OCI-LY7 (cell line): ENCODE measurements at regions not wholly inside any gene's neighbourhood (a gene's known extent, or its start where the extent isn't known, plus 50 kb on each side); places are given as distances from the start of the nearest gene placed in this dataset.

Experiments used
- BruUV-seq: library from RNA; stranded (reverse); fragments of 400-500 nt; replicated peaks from 2 replicates; lab custom pipeline; 2021; lab: Mats Ljungman, UMichigan
- CTCF ChIA-PET: fragments of 300-600 bp; sonication (Branson Sonifier 250); formaldehyde crosslinking; loops from one replicate; lab custom pipeline; 2022; ENCODE audit warnings: antibody characterized with exemption; ENCODE audit not compliant: unreplicated experiment; lab: Charles Lee
- POLR2A ChIA-PET: fragments of 300-600 bp; sonication (Branson Sonifier 250); formaldehyde crosslinking; loops from one replicate; lab custom pipeline; 2022; ENCODE audit warnings: antibody characterized with exemption; lab: Charles Lee
- DNase-seq: peaks from one replicate; pipeline ENCODE4 v3.0.0-alpha.2; 2015; ENCODE audit warnings: low spot score
- H2AFZ ChIP-seq: fragments of 200-600 bp; sonication (generic), shearing (Covaris generic); 2 replicates; pipeline ENCODE4 v1.6.1; 2014; ENCODE audit warnings: mild to moderate bottlenecking, antibody characterized with exemption, low read length, moderate library complexity
- H3K27ac ChIP-seq: fragments of 200-600 bp; sonication (generic); 2 replicates; pipeline ENCODE4 v1.5.1; 2014; ENCODE audit warnings: mixed run types, low read depth, mild to moderate bottlenecking, moderate library complexity, low read length, inconsistent platforms; ENCODE audit not compliant: poor library complexity, severe bottlenecking
- H3K36me3 ChIP-seq: fragments of 200-600 bp; sonication (generic); 2 replicates; pipeline ENCODE4 v1.6.1; 2014; ENCODE audit warnings: mild to moderate bottlenecking, antibody characterized with exemption, low read length, moderate library complexity, mixed read lengths; ENCODE audit not compliant: insufficient read depth
- H3K4me1 ChIP-seq: fragments of 200-600 bp; sonication (generic); 2 replicates; pipeline ENCODE4 v1.5.1; 2014; ENCODE audit warnings: mild to moderate bottlenecking, low read length; ENCODE audit not compliant: insufficient read depth, poor library complexity, severe bottlenecking
- H3K4me2 ChIP-seq: fragments of 200-600 bp; sonication (generic); 2 replicates; pipeline ENCODE4 v1.6.1; 2014; ENCODE audit warnings: mild to moderate bottlenecking, low read length
- H3K4me3 ChIP-seq: fragments of 200-600 bp; sonication (generic); 2 replicates; pipeline ENCODE4 v1.5.1; 2014; ENCODE audit warnings: mild to moderate bottlenecking, low read depth, low read length; ENCODE audit not compliant: poor library complexity, severe bottlenecking
- H3K79me2 ChIP-seq: fragments of 200-600 bp; sonication (generic); 2 replicates; pipeline ENCODE4 v1.6.1; 2016; ENCODE audit warnings: low read depth, mild to moderate bottlenecking, low read length, moderate library complexity, mixed read lengths; ENCODE audit not compliant: insufficient read depth
- H3K9me2 ChIP-seq: fragments of 200-600 bp; sonication (generic); 2 replicates; pipeline ENCODE4 v1.6.1; 2016; ENCODE audit warnings: mild to moderate bottlenecking, low read length, mixed read lengths; ENCODE audit not compliant: insufficient read depth
- H3K9me3 ChIP-seq: fragments of 200-600 bp; sonication (generic); 2 replicates; pipeline ENCODE4 v1.6.1; 2014; ENCODE audit warnings: mild to moderate bottlenecking, mixed run types, low read length, mixed read lengths
- H4K20me1 ChIP-seq: fragments of 200-600 bp; sonication (generic); 2 replicates; pipeline ENCODE4 v1.6.1; 2014; ENCODE audit warnings: mild to moderate bottlenecking, antibody characterized with exemption, low read length, moderate library complexity, mixed read lengths; ENCODE audit not compliant: insufficient read depth
- EZH2phosphoT487 ChIP-seq: fragments of 200-600 bp; sonication (generic); IDR thresholded peaks from 2 replicates; pipeline ENCODE4 v1.6.1; 2018; ENCODE audit warnings: low read depth, borderline replicate concordance, mild to moderate bottlenecking, mixed run types, antibody characterized with exemption, low read length, moderate library complexity, mixed read lengths
- intact Hi-C: fragments of 100-400 bp; cut with micrococcal nuclease; formaldehyde crosslinking; loops from one replicate; pipeline ENCODE4 v1.10.0; 2022; ENCODE audit not compliant: unreplicated experiment
- TF ChIP-seq, protein P1 (sequence below): fragments of 200-600 bp; sonication (generic); conservative IDR thresholded peaks from 2 replicates; pipeline ENCODE4 v1.5.1; 2014; ENCODE audit warnings: mild to moderate bottlenecking, antibody characterized with exemption, low read length, moderate library complexity, mixed read lengths

DNA sequence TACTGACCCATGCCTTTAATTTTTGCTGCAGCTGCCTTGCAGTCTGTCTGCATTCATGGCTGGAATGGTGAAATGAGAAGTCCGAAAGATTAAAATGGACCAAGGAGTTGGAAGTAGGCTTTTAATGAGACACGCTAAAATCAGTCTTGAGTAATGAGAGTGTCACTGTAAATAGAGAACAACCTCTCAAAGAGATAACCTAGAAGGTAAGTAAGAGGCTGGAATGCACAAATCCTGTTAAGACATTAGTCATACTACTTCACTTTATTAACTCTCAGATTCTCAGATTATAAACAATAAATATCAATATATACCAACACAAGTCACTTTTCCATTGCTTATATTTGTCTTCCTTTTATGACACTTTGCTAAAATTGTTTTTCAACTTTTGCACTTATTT, 880.6 kb upstream of the C9orf72 start:
- intact Hi-C loops = no loop called here
- no peaks in the 10 kb centered on the region for H3K4me1 ChIP-seq

DNA sequence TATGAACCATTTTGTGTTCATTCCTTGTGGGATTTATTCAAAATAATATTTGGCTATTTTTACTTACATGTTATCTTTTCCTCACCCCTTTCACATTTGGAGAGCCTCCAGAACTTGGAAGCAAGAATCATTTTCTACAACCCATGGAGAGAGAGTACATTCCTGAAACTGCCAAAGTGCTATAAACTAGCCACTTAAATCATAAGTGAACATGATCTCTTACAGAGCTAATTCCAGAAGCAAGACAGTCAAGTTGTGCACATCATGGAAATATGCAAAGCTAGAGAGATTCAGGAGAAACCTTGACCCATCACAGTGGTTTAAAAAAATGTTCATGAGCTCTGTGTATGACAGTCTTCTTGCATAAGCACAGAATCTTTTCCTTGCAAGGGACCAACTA, 883.6 kb upstream of the C9orf72 start:
- intact Hi-C loops = no loop called here
- no peak for DNase-seq
- no peak overlapping the region for H3K27ac ChIP-seq
- no peaks in the 10 kb centered on the region for H4K20me1 ChIP-seq
- no peaks in the 10 kb centered on the region for H3K36me3 ChIP-seq
- H3K9me3 ChIP-seq = no peaks in the 10 kb centered on the region
- H3K79me2 ChIP-seq = no peaks in the 10 kb centered on the region
- no peak overlapping the region for H2AFZ ChIP-seq
- ChIA-PET POLR2A (no interaction called here), CTCF (no interaction called here)
- no peaks in the 10 kb centered on the region for H3K9me2 ChIP-seq
- no peak overlapping the region for H3K4me2 ChIP-seq
- no peak for TF ChIP-seq EZH2phosphoT487
- TF ChIP-seq, protein P1, sequence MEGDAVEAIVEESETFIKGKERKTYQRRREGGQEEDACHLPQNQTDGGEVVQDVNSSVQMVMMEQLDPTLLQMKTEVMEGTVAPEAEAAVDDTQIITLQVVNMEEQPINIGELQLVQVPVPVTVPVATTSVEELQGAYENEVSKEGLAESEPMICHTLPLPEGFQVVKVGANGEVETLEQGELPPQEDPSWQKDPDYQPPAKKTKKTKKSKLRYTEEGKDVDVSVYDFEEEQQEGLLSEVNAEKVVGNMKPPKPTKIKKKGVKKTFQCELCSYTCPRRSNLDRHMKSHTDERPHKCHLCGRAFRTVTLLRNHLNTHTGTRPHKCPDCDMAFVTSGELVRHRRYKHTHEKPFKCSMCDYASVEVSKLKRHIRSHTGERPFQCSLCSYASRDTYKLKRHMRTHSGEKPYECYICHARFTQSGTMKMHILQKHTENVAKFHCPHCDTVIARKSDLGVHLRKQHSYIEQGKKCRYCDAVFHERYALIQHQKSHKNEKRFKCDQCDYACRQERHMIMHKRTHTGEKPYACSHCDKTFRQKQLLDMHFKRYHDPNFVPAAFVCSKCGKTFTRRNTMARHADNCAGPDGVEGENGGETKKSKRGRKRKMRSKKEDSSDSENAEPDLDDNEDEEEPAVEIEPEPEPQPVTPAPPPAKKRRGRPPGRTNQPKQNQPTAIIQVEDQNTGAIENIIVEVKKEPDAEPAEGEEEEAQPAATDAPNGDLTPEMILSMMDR = no peak
- H3K4me1 ChIP-seq = no peaks in the 10 kb centered on the region
- no TSS peak for BruUV-seq
- H3K4me3 ChIP-seq = no peak overlapping the region

More for the DNA sequence above, 880.6 kb upstream of the C9orf72 start:
- H3K9me2 ChIP-seq = no peaks in the 10 kb centered on the region
- no peak for DNase-seq
- no peak overlapping the region for H3K4me2 ChIP-seq
- TF ChIP-seq EZH2phosphoT487 = no peak
- TF ChIP-seq, protein P1 = no peak
- no peaks in the 10 kb centered on the region for H3K36me3 ChIP-seq
- H3K9me3 ChIP-seq = no peaks in the 10 kb centered on the region
- CTCF ChIA-PET = no interaction called here
- no peaks in the 10 kb centered on the region for H4K20me1 ChIP-seq
- no peak overlapping the region for H3K27ac ChIP-seq
- no peak overlapping the region for H3K4me3 ChIP-seq
- no peak overlapping the region for H2AFZ ChIP-seq
- no peaks in the 10 kb centered on the region for H3K79me2 ChIP-seq
- BruUV-seq = no TSS peak
- POLR2A ChIA-PET = interaction anchor here (0.6 kb wide), 1 partner anchor 71 kb away, joined by 8 read pairs; no protein-coding TSS in a partner anchor

DNA sequence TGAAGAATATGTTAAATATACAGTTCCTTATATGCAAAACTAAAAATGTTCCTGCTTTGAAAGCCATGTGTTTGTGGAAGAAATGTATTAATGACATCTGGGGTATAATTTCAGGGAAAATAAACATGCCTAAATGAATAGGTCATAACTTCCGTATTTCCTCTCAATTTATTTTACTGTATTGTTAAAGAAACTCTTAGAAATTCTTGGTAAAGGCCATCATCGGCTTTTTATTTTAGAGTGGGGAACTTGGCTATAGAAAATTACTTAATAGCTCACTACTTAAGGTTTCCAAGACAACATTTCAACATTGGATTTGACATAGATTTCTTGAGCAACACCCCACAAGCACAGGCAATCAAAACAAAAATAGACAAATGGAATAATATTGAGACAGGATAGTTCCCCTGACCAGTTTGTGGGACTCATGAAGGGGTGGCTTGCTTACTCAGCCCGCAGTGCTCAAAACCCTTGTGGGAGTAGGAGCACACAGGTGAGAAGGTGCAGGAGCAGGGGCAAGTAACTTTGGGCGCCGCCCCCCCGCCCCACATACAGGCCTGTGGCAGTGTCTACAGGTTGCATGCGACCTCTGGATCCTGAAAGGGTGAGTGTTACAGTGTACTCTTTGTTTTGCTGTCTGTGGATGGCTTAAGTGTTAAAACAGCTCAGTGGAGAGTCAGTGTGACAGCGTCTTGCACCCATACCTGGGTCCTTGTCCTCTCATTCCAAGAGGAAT, 891.4 kb upstream of the C9orf72 start:
- Histone ChIP-seq H2AFZ (no peak overlapping the region), H3K27ac (no peak overlapping the region), H4K20me1 (no peaks in the 10 kb centered on the region), H3K4me2 (no peak overlapping the region), H3K9me3 (no peaks in the 10 kb centered on the region), H3K36me3 (no peaks in the 10 kb centered on the region), H3K4me1 (no peaks in the 10 kb centered on the region), H3K9me2 (no peaks in the 10 kb centered on the region), H3K79me2 (no peaks in the 10 kb centered on the region), H3K4me3 (no peak overlapping the region)
- intact Hi-C loops = no loop called here
- DNase-seq = no peak
- TF ChIP-seq, protein P1 = no peak
- no peak for TF ChIP-seq EZH2phosphoT487
- BruUV-seq = no TSS peak
- POLR2A ChIA-PET = no interaction called here
- CTCF ChIA-PET = interaction anchor here (0.6 kb wide), 1 partner anchor 101 kb away, joined by 3 read pairs; no protein-coding TSS in a partner anchor
